ENCODE measurements at regions not wholly inside any gene's neighbourhood (a gene's known extent, or its start where the extent isn't known, plus 50 kb on each side); places are given as distances from the start of the nearest gene placed in this dataset.
A peak's percentile ranks its signal among the peaks of the same experiment; 100 is the strongest.

DNA sequence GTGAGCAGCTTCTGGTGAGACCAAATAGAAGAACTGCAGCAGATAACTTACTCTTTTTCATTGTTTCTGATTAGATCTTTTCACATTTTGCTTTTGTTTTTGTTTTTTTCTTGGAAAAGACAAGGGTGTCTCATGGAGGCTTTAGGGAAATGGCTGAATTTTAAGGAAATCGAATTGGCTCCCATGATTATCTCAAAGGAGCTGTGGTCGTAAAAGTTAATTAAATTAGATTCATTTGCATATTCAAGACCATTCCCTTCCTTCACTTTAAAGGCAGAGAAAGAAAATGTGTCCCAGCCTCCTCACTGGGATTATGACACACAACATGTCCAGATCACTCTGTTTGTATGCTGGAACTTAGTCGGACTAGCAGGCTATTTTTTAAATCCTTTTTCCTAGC lies 106.4 kb upstream of the MDM1 start:
- H3K79me2 ChIP-seq (ENCODE audit: insufficient read depth, low read length), result no peaks in the 10 kb centered on the region
- no peak for TF ChIP-seq EZH2phosphoT487 (IDR thresholded peaks at IDR 0.05; ENCODE audit: borderline replicate concordance)
- TF ChIP-seq, protein P1, sequence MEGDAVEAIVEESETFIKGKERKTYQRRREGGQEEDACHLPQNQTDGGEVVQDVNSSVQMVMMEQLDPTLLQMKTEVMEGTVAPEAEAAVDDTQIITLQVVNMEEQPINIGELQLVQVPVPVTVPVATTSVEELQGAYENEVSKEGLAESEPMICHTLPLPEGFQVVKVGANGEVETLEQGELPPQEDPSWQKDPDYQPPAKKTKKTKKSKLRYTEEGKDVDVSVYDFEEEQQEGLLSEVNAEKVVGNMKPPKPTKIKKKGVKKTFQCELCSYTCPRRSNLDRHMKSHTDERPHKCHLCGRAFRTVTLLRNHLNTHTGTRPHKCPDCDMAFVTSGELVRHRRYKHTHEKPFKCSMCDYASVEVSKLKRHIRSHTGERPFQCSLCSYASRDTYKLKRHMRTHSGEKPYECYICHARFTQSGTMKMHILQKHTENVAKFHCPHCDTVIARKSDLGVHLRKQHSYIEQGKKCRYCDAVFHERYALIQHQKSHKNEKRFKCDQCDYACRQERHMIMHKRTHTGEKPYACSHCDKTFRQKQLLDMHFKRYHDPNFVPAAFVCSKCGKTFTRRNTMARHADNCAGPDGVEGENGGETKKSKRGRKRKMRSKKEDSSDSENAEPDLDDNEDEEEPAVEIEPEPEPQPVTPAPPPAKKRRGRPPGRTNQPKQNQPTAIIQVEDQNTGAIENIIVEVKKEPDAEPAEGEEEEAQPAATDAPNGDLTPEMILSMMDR (conservative IDR thresholded peaks at IDR 0.05; ENCODE audit: low read length), result no peak
- H3K27me3 ChIP-seq (ENCODE audit: insufficient read depth, low read length, poor library complexity, severe bottlenecking), result no peaks in the 10 kb centered on the region
- peaks cover 43% of the 10 kb centered on the region for H3K4me1 ChIP-seq (ENCODE audit: insufficient read depth, low read length, poor library complexity, severe bottlenecking)
- H3K9me2 ChIP-seq (replicated peaks; ENCODE audit: low read depth, low read length), result no peaks in the 10 kb centered on the region
- no peaks in the 10 kb centered on the region for H3F3A ChIP-seq (ENCODE audit: low read depth)
- H2AFZ ChIP-seq (ENCODE audit: low read length), result no peak overlapping the region
- no peak overlapping the region for H3K4me3 ChIP-seq (ENCODE audit: low read length, poor library complexity, severe bottlenecking)
- no peaks in the 10 kb centered on the region for H3K36me3 ChIP-seq (ENCODE audit: insufficient read depth, low read length)
- no peak overlapping the region for H3K4me2 ChIP-seq (ENCODE audit: low read depth, low read length, poor library complexity, severe bottlenecking)
- no peaks in the 10 kb centered on the region for H4K20me1 ChIP-seq (ENCODE audit: insufficient read depth, low read length, poor library complexity, severe bottlenecking)
- no peak overlapping the region for H3K9ac ChIP-seq (ENCODE audit: low read depth, low read length, poor library complexity, severe bottlenecking)
- 0 out of 2 replicates have a peak, but pooled peaks cover 4% of the 10 kb centered on the region for H3K9me3 ChIP-seq (ENCODE audit: insufficient read depth, low read depth, low read length)

DNA sequence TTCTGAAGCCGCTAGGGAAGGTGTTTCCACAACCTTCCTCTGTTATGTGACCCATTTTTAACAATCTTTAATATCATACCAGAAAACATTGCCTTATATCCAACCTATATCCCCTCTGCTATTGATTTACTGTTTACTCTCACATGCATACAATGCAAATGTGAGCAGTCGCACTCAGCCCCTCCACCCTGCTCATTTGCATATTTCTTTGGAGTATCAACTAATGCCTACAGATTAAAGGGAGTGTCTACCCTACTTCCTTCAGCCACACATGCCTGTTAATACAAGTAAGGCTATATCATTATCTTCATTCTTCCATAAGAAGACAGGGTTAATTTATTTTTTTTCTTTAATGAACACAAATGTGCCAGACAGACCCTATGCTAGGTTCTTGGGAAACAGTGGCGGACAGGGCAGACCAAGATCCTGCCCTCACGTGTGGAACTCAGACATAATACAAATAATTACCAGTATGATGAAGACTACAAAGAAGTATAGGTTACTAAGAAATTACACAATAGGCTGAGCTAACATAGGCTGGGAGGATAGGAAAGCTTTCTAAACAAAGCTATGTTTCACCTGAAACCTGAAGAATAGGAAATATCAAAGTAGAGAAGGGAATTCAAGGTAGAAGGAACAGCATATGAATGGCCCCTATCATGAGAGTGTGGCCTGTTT lies 107.3 kb upstream of the MDM1 start:
- Histone ChIP-seq H3K4me3 (ENCODE audit: low read length, poor library complexity, severe bottlenecking) (no peak overlapping the region), H3K4me2 (ENCODE audit: low read depth, low read length, poor library complexity, severe bottlenecking) (no peak overlapping the region), H3K4me1 (ENCODE audit: insufficient read depth, low read length, poor library complexity, severe bottlenecking) (peaks cover 43% of the 10 kb centered on the region), H3K9ac (ENCODE audit: low read depth, low read length, poor library complexity, severe bottlenecking) (no peak overlapping the region), H3F3A (ENCODE audit: low read depth) (no peaks in the 10 kb centered on the region), H4K20me1 (ENCODE audit: insufficient read depth, low read length, poor library complexity, severe bottlenecking) (no peaks in the 10 kb centered on the region), H3K27me3 (ENCODE audit: insufficient read depth, low read length, poor library complexity, severe bottlenecking) (no peaks in the 10 kb centered on the region), H3K36me3 (ENCODE audit: insufficient read depth, low read length) (no peaks in the 10 kb centered on the region), H3K9me3 (ENCODE audit: insufficient read depth, low read depth, low read length) (0 out of 2 replicates have a peak, but pooled peaks cover 4% of the 10 kb centered on the region), H3K79me2 (ENCODE audit: insufficient read depth, low read length) (no peaks in the 10 kb centered on the region), H2AFZ (ENCODE audit: low read length) (peak overlapping the region; percentile 25; the same call in 1 of the 2 replicates), H3K9me2 (replicated peaks; ENCODE audit: low read depth, low read length) (no peaks in the 10 kb centered on the region)
- TF ChIP-seq, protein P1 (conservative IDR thresholded peaks at IDR 0.05; ENCODE audit: low read length), result no peak
- TF ChIP-seq EZH2phosphoT487 (IDR thresholded peaks at IDR 0.05; ENCODE audit: borderline replicate concordance), result no peak

DNA sequence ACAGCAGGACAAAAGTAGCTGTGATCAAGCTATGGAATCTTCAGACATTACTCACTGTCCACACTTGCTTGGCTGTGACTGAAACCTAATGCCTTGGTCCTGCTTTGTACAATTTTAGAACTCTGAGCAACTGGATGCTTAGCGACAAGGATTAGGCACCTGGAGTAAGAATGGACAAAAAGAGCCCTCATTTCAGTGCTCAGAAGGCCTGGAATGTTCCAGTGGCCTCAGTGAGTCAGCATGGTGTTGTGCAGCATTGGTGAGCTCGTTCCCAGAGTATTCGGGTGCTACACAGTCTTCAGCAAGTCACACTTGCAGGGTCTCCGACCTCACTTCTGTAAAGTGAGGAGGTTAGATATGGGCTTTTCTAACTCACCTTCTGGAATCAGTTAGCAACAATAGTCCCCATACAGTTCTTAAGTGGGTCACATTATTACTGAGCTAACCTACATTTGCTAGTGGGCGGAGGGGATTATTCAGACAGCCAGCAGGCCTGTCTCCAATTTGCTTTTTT lies 108.0 kb upstream of the MDM1 start:
- Histone ChIP-seq H3K4me2 (ENCODE audit: low read depth, low read length, poor library complexity, severe bottlenecking) (no peak overlapping the region), H4K20me1 (ENCODE audit: insufficient read depth, low read length, poor library complexity, severe bottlenecking) (no peaks in the 10 kb centered on the region), H2AFZ (ENCODE audit: low read length) (peak overlapping the region; percentile 25; the same call in 1 of the 2 replicates)

More for the DNA sequence above, 108.0 kb upstream of the MDM1 start:
- no peaks in the 10 kb centered on the region for H3K27me3 ChIP-seq (ENCODE audit: insufficient read depth, low read length, poor library complexity, severe bottlenecking)
- H3K36me3 ChIP-seq (ENCODE audit: insufficient read depth, low read length), result no peaks in the 10 kb centered on the region
- H3F3A ChIP-seq (ENCODE audit: low read depth), result no peaks in the 10 kb centered on the region
- H3K4me1 ChIP-seq (ENCODE audit: insufficient read depth, low read length, poor library complexity, severe bottlenecking), result peaks cover 43% of the 10 kb centered on the region
- no peaks in the 10 kb centered on the region for H3K79me2 ChIP-seq (ENCODE audit: insufficient read depth, low read length)
- no peak overlapping the region for H3K4me3 ChIP-seq (ENCODE audit: low read length, poor library complexity, severe bottlenecking)
- TF ChIP-seq, protein P1 (conservative IDR thresholded peaks at IDR 0.05; ENCODE audit: low read length), result no peak
- H3K9me2 ChIP-seq (replicated peaks; ENCODE audit: low read depth, low read length), result no peaks in the 10 kb centered on the region
- no peak overlapping the region for H3K9ac ChIP-seq (ENCODE audit: low read depth, low read length, poor library complexity, severe bottlenecking)
- 0 out of 2 replicates have a peak, but pooled peaks cover 4% of the 10 kb centered on the region for H3K9me3 ChIP-seq (ENCODE audit: insufficient read depth, low read depth, low read length)

Data from Loucy (cell line).